SW 1271 (cell line): ENCODE measurements at regions not wholly inside any gene's neighbourhood (a gene's known extent, or its start where the extent isn't known, plus 50 kb on each side); places are given as distances from the start of the nearest gene placed in this dataset.
"Not testable (repeated sequence)": the region's sequence is repeated elsewhere in the genome, so short reads cannot be mapped to it uniquely, and the experiment has no call there.

Experiments
- DNase-seq, 2 experiments: peaks; one replicate each; lab custom pipeline; 2025; lab: John Stamatoyannopoulos, UW

GRCh38 chrX:129361576-129361975 lies 161.7 kb downstream of the SMARCA1 start:
- DNase-seq: no peak

GRCh38 chrX:129360175-129360574 lies 163.1 kb downstream of the SMARCA1 start:
- DNase-seq: peak in 1 of 2 experiments; percentile 0

GRCh38 chrX:129359269-129359668 lies 164.0 kb downstream of the SMARCA1 start:
- DNase-seq: no peak

- not testable (repeated sequence) for DNase-seq
Measured at GRCh38 chrX:129357428-129357827, 165.9 kb downstream of the SMARCA1 start.

GRCh38 chrX:129347291-129347690 lies 176.0 kb downstream of the SMARCA1 start:
- DNase-seq: no peak

- DNase-seq: no peak
Measured at GRCh38 chrX:129346574-129346973, 176.7 kb downstream of the SMARCA1 start.

- DNase-seq: not testable (repeated sequence)
Measured at GRCh38 chrX:129337264-129337663, 186.0 kb downstream of the SMARCA1 start.

- DNase-seq: no peak
Measured at GRCh38 chrX:129323115-129323514, 200.2 kb downstream of the SMARCA1 start.

- DNase-seq: peak in 1 of 2 experiments; percentile 0
Measured at GRCh38 chrX:129318375-129318774, 204.9 kb downstream of the SMARCA1 start.

- no peak for DNase-seq
Measured at GRCh38 chrX:129316461-129316860, 206.8 kb downstream of the SMARCA1 start.

GRCh38 chrX:129310000-129310399 lies 213.3 kb downstream of the SMARCA1 start:
- DNase-seq: no peak

- DNase-seq: no peak
Measured at GRCh38 chrX:129262912-129263311, 260.4 kb downstream of the SMARCA1 start.

GRCh38 chrX:129255516-129255915 lies 267.8 kb downstream of the SMARCA1 start:
- not testable (repeated sequence) for DNase-seq

GRCh38 chrX:129249563-129249962 lies 273.7 kb downstream of the SMARCA1 start:
- DNase-seq: no peak

- DNase-seq: no peak
Measured at GRCh38 chrX:129247642-129248041, 275.6 kb downstream of the SMARCA1 start.

- no peak for DNase-seq
Measured at GRCh38 chrX:129239371-129239770, 283.9 kb downstream of the SMARCA1 start.

- no peak for DNase-seq
Measured at GRCh38 chrX:129238011-129238410, 285.3 kb downstream of the SMARCA1 start.

GRCh38 chrX:129235903-129236302 lies 287.4 kb downstream of the SMARCA1 start:
- no peak for DNase-seq

- no peak for DNase-seq
Measured at GRCh38 chrX:129233786-129234185, 289.5 kb downstream of the SMARCA1 start.

- DNase-seq: no peak
Measured at GRCh38 chrX:129230850-129231512, 292.3 kb downstream of the SMARCA1 start.

GRCh38 chrX:129230168-129230567 lies 293.1 kb downstream of the SMARCA1 start:
- no peak for DNase-seq

GRCh38 chrX:129227366-129227765 lies 295.9 kb downstream of the SMARCA1 start:
- no peak for DNase-seq

GRCh38 chrX:129193357-129193756 lies 329.9 kb downstream of the SMARCA1 start:
- no peak for DNase-seq

GRCh38 chrX:129188231-129188630 lies 335.1 kb downstream of the SMARCA1 start:
- no peak for DNase-seq
